Type B pancreatic cell (in vitro differentiated cells): ENCODE measurements at regions not wholly inside any gene's neighbourhood (a gene's known extent, or its start where the extent isn't known, plus 50 kb on each side); places are given as distances from the start of the nearest gene placed in this dataset.

ENCODE experiments used
- DNase-seq: peaks from one replicate; pipeline ENCODE4 v3.0.0; 2021; ENCODE audit warnings: mixed read lengths; ENCODE audit not compliant: unreplicated experiment; ENCODE audit errors: extremely low spot score
- H3K27ac Mint-ChIP-seq: 2 replicates; pipeline ENCODE4 v1.8.0; 2021; ENCODE audit warnings: mild to moderate bottlenecking, mixed read lengths
- H3K27me3 Mint-ChIP-seq: 2 replicates; pipeline ENCODE4 v1.8.0; 2021; ENCODE audit warnings: mixed read lengths
- H3K36me3 Mint-ChIP-seq: 2 replicates; pipeline ENCODE4 v1.8.0; 2021; ENCODE audit warnings: mixed read lengths
- H3K4me1 Mint-ChIP-seq: one replicate; pipeline ENCODE4 v1.8.0; 2021; ENCODE audit warnings: mixed read lengths; ENCODE audit not compliant: unreplicated experiment
- H3K4me3 Mint-ChIP-seq: 2 replicates; pipeline ENCODE4 v1.8.0; 2021; ENCODE audit warnings: mild to moderate bottlenecking, mixed read lengths
- H3K9me3 Mint-ChIP-seq: 2 replicates; pipeline ENCODE4 v1.8.0; 2021; ENCODE audit warnings: mixed read lengths
- CTCF ChIP-seq: fragments of 200-600 bp; sonication (generic); conservative IDR thresholded peaks from 2 replicates; pipeline ENCODE4 v1.5.0; 2021; ENCODE audit warnings: antibody characterized with exemption, mild to moderate bottlenecking

GRCh38 chr13:111413407-111414187 is 93.2 kb downstream of the TEX29 start:
- TF ChIP-seq CTCF, result no peak
- H3K4me3 Mint-ChIP-seq, result no peak overlapping the region
- H3K4me1 Mint-ChIP-seq, result peaks cover 17% of the 10 kb centered on the region
- no peak for DNase-seq
- H3K27ac Mint-ChIP-seq, result no peak overlapping the region
- no peaks in the 10 kb centered on the region for H3K9me3 Mint-ChIP-seq
- H3K27me3 Mint-ChIP-seq, result peaks cover 48% of the 10 kb centered on the region
- H3K36me3 Mint-ChIP-seq, result no peaks in the 10 kb centered on the region

- H3K9me3 Mint-ChIP-seq, result no peaks in the 10 kb centered on the region
- peaks cover 45% of the 10 kb centered on the region for H3K27me3 Mint-ChIP-seq
- H3K4me3 Mint-ChIP-seq, result no peak overlapping the region
- no peak for DNase-seq
- no peak overlapping the region for H3K27ac Mint-ChIP-seq
- H3K4me1 Mint-ChIP-seq, result peaks cover 17% of the 10 kb centered on the region
- TF ChIP-seq CTCF, result no peak
- H3K36me3 Mint-ChIP-seq, result no peaks in the 10 kb centered on the region
Measured at GRCh38 chr13:111414341-111414740, 93.9 kb downstream of the TEX29 start.

GRCh38 chr13:111415246-111415645 is 94.8 kb downstream of the TEX29 start:
- H3K9me3 Mint-ChIP-seq, result no peaks in the 10 kb centered on the region
- no peaks in the 10 kb centered on the region for H3K36me3 Mint-ChIP-seq
- peaks cover 41% of the 10 kb centered on the region for H3K27me3 Mint-ChIP-seq
- DNase-seq, result no peak
- peaks cover 17% of the 10 kb centered on the region for H3K4me1 Mint-ChIP-seq
- no peak for TF ChIP-seq CTCF
- H3K4me3 Mint-ChIP-seq, result no peak overlapping the region
- H3K27ac Mint-ChIP-seq, result no peak overlapping the region

GRCh38 chr13:111415765-111416164 is 95.3 kb downstream of the TEX29 start:
- Mint-ChIP-seq H3K4me1 (peaks cover 17% of the 10 kb centered on the region), H3K27ac (no peak overlapping the region), H3K27me3 (peaks cover 37% of the 10 kb centered on the region), H3K36me3 (no peaks in the 10 kb centered on the region), H3K4me3 (no peak overlapping the region), H3K9me3 (no peaks in the 10 kb centered on the region)
- TF ChIP-seq CTCF, result no peak
- DNase-seq, result no peak

GRCh38 chr13:111418101-111418500 is 97.7 kb downstream of the TEX29 start:
- H3K36me3 Mint-ChIP-seq, result no peaks in the 10 kb centered on the region
- H3K9me3 Mint-ChIP-seq, result no peaks in the 10 kb centered on the region
- peaks cover 3% of the 10 kb centered on the region for H3K4me1 Mint-ChIP-seq
- no peak overlapping the region for H3K4me3 Mint-ChIP-seq
- no peak for TF ChIP-seq CTCF
- no peak overlapping the region for H3K27ac Mint-ChIP-seq
- peaks cover 28% of the 10 kb centered on the region for H3K27me3 Mint-ChIP-seq
- DNase-seq, result no peak
